Transverse colon (tissue), 4 donors: ENCODE measurements at regions not wholly inside any gene's neighbourhood (a gene's known extent, or its start where the extent isn't known, plus 50 kb on each side); places are given as distances from the start of the nearest gene placed in this dataset.

Source experiments
- DNase-seq: peaks from one replicate; pipeline ENCODE4 v3.0.0-alpha.2; 2019
- H3K27ac ChIP-seq, 4 donors: fragments of 200-600 bp; sonication (generic); 2 replicates each; pipeline ENCODE4 v1.5.1; 2016 to 2018; ENCODE audit warnings: inconsistent platforms in 4 of 4
- H3K27me3 ChIP-seq: fragments of 200-600 bp; sonication (generic); 2 replicates; pipeline ENCODE4 v1.5.1; 2017; ENCODE audit warnings: inconsistent platforms
- H3K36me3 ChIP-seq, 4 donors: fragments of 200-600 bp; sonication (generic); 2 replicates each; pipeline ENCODE4 v1.5.1; 2017 to 2019; ENCODE audit warnings: inconsistent platforms in 4 of 4
- H3K4me1 ChIP-seq, 4 donors: fragments of 200-600 bp; sonication (generic); 2 replicates each; pipeline ENCODE4 v1.5.1; 2017 to 2020; ENCODE audit warnings: inconsistent platforms in 4 of 4
- H3K4me3 ChIP-seq, 4 donors: fragments of 200-600 bp; sonication (generic); 1 replicate in 1 of 4; 2 replicates in 3 of 4; pipeline versions ENCODE4 v1.5.1 to v1.6.1; 2017 to 2019; ENCODE audit warnings: inconsistent platforms in 4 of 4
- H3K9me3 ChIP-seq, 2 donors: fragments of 200-600 bp; sonication (generic); 2 replicates each; pipeline ENCODE4 v1.5.1; 2017 to 2019; ENCODE audit warnings: inconsistent platforms in 2 of 2
- EP300 ChIP-seq: sonication (generic); formaldehyde crosslinking; IDR thresholded peaks from one replicate; pipeline ENCODE4 v1.6.1; 2017; ENCODE audit warnings: antibody characterized with exemption, low read depth
- POLR2A ChIP-seq: fragments of 450-650 bp; IDR thresholded peaks from one replicate; pipeline ENCODE4 v1.6.1; 2016; ENCODE audit warnings: antibody characterized with exemption, mild to moderate bottlenecking, moderate library complexity
- POLR2AphosphoS5 ChIP-seq, 3 donors: sonication (generic); formaldehyde crosslinking; IDR thresholded peaks; one replicate each; pipeline ENCODE4 v1.6.1; 2016; ENCODE audit warnings: antibody characterized with exemption in 3 of 3
- WGBS, 2 donors: methylation state at CpG; one replicate each; pipeline ENCODE4 v1.1.5; 2018; ENCODE audit warnings: low coverage in 1 of 2; 5-methylcytosine and 5-hydroxymethylcytosine counted together
- in situ Hi-C, 4 donors: fragments of 200-750 bp; cut with MboI; loops; one replicate each; pipeline versions ENCODE4 v1.15.0 to v1.15.1; 2017; ENCODE audit warnings: low sequenced_read_pairs in 3 of 4, low pct_ligation_motif_present in 1 of 4, low pct_unique_long_range_greater_than_20kb in 1 of 4
- intact Hi-C: fragments of 100-400 bp; cut with DNase I; formaldehyde crosslinking; loops from one replicate; pipeline ENCODE4 v1.15.1; 2023; ENCODE audit warnings: low total_unique reads
- TF ChIP-seq, protein P1 (sequence below), 5 experiments: fragments of 200-600 bp in 3 of 5; fragments of 450-650 bp in 2 of 5; sonication (generic) in 3 of 5; IDR thresholded peaks; 1 replicate in 2 of 5; 2 replicates in 3 of 5; pipeline ENCODE4 v1.5.1; 2016 to 2017; ENCODE audit warnings: antibody characterized with exemption in 5 of 5, inconsistent platforms in 3 of 5, mild to moderate bottlenecking in 2 of 5, moderate library complexity in 1 of 5

DNA sequence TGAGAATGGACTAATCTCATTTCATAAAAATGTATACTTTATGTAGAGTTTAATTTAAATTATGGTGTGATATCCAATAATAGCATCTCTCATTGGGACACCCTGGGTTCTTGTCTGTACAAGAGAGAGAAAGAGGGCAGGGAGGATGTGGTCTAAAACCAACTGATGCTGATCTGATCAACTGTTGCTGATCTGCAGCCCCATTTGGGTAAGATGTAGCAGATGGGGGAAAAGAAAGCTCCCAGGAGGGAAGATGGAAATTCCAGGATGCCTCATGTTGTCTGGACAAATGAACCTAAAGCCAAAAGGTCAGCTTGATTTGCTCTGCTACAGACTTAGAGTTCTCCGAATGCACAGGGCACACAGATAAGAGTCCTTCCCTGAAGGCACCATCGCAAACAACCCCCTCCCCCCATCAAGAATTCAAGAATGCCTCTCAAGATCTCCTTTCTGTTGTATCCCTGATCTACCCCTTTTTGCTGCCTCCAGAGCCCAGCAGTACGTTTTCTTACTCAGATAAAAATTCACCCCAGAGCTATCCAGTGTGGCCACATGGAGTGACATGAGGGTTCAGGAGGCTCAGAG is 171.4 kb upstream of the INHBA start:
- DNase-seq, result no peak
- H3K27ac ChIP-seq, result no peak overlapping the region
- intact Hi-C loops (no loop called here), in situ Hi-C loops (no loop called here)
- no peaks in the 10 kb centered on the region for H3K36me3 ChIP-seq
- no peaks in the 10 kb centered on the region for H3K4me1 ChIP-seq
- no peaks in the 10 kb centered on the region for H3K27me3 ChIP-seq
- no peak overlapping the region for H3K4me3 ChIP-seq
- TF ChIP-seq POLR2A, result no peak
- TF ChIP-seq, protein P1, sequence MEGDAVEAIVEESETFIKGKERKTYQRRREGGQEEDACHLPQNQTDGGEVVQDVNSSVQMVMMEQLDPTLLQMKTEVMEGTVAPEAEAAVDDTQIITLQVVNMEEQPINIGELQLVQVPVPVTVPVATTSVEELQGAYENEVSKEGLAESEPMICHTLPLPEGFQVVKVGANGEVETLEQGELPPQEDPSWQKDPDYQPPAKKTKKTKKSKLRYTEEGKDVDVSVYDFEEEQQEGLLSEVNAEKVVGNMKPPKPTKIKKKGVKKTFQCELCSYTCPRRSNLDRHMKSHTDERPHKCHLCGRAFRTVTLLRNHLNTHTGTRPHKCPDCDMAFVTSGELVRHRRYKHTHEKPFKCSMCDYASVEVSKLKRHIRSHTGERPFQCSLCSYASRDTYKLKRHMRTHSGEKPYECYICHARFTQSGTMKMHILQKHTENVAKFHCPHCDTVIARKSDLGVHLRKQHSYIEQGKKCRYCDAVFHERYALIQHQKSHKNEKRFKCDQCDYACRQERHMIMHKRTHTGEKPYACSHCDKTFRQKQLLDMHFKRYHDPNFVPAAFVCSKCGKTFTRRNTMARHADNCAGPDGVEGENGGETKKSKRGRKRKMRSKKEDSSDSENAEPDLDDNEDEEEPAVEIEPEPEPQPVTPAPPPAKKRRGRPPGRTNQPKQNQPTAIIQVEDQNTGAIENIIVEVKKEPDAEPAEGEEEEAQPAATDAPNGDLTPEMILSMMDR (IDR thresholded peaks at IDR 0.05), result no peak
- TF ChIP-seq POLR2AphosphoS5 (IDR thresholded peaks at IDR 0.05), result no peak
- TF ChIP-seq EP300, result no peak
- 80 to 86% methylated on average over 1 to 3 of the region's 3 CpGs for WGBS, 2 donors
- H3K9me3 ChIP-seq, result no peaks in the 10 kb centered on the region

DNA sequence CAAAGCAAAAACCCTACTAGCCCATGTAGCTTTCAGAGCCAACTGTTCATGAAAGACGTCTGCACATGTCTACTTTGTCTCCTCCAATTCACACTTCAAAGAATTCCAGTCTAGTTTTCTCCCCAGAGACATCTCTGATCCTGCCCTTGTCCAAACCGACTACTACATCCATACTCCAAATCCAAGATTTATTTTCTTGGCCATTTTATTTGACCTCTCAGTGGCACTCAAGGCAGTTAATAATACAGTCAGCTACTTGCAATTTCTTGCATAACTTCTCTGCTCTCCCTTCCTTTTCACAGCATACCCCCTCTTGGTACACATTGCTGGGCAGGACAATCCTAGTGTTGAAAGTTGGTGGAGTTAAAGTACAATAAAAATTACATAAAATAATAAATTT is 170.9 kb upstream of the INHBA start:
- H3K27ac ChIP-seq, result no peak overlapping the region
- WGBS, 2 donors, result 69 to 77% methylated on average over 2 of the region's 2 CpGs
- TF ChIP-seq POLR2A (no peak), POLR2AphosphoS5 (IDR thresholded peaks at IDR 0.05) (no peak), EP300 (no peak)
- TF ChIP-seq, protein P1 (IDR thresholded peaks at IDR 0.05), result no peak
- intact Hi-C loops (no loop called here), in situ Hi-C loops (no loop called here)
- no peaks in the 10 kb centered on the region for H3K36me3 ChIP-seq
- DNase-seq, result no peak
- no peaks in the 10 kb centered on the region for H3K27me3 ChIP-seq
- H3K4me1 ChIP-seq, result no peaks in the 10 kb centered on the region
- no peak overlapping the region for H3K4me3 ChIP-seq
- no peaks in the 10 kb centered on the region for H3K9me3 ChIP-seq

DNA sequence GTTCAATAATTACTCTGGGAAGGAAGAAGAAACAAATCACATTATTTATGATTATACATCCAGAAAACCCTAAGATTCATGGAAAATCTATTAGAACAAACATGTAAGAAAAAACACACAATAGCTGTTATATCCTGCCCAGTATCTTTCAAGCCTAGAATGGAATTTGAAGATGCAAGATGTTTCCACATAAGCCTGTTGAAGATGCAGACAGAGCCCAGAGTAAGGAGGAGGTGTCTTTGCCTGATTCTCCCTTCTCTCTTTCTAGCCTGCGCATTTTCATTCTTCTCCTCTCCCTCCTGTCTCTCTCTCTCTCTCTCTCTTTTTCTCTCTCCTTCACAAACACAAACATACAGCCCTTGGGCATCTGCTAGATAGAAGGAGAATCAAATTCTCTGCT is 170.1 kb upstream of the INHBA start:
- intact Hi-C loops (no loop called here), in situ Hi-C loops (no loop called here)
- Histone ChIP-seq H3K4me1 (no peaks in the 10 kb centered on the region), H3K36me3 (no peaks in the 10 kb centered on the region), H3K27ac (no peak overlapping the region), H3K4me3 (no peak overlapping the region), H3K9me3 (no peaks in the 10 kb centered on the region), H3K27me3 (no peaks in the 10 kb centered on the region)
- TF ChIP-seq POLR2A (no peak), EP300 (no peak), POLR2AphosphoS5 (IDR thresholded peaks at IDR 0.05) (no peak)
- TF ChIP-seq, protein P1 (IDR thresholded peaks at IDR 0.05), result no peak
- WGBS, 2 donors, result 85 to 100% methylated on average over 1 of the region's 1 CpG
- DNase-seq, result no peak

DNA sequence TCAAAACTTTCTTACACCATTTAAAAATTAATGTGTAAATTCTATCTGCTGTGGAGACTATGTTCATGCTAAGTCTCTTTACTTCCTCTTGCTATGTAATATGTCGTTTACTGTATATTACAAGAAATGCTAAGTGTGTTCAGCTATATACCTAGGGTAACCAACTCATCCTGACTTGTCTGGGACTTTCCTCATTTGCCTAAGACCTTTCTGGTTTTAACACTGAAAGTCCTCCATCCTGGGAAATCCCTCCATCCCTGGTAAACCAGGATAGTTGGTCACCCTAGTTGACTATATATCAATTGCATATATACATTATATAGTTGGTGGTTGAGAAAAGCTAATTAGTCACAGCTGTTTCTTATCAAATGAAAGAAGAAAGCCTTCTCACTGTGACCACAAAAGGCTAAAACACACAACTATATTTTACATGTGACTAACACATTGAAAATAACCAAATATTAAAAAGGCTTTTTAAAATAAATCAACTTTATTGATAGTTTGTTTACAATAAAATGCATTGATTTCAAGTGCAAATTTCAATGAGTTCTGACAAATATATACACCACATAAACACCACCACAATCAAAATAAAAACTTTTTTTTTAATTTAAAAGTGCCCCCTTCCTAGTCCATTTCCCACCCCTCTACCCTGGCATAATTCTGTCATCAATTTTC is 167.7 kb upstream of the INHBA start:
- TF ChIP-seq POLR2A, result no peak
- TF ChIP-seq POLR2AphosphoS5 (IDR thresholded peaks at IDR 0.05), result no peak
- no peak for TF ChIP-seq EP300
- TF ChIP-seq, protein P1 (IDR thresholded peaks at IDR 0.05), result no peak
- WGBS, 2 donors, result 69% methylated on average over 1 of the region's 1 CpG; no CpG with 5 or more reads in 1 of the 2 donors
- Histone ChIP-seq H3K4me1 (no peaks in the 10 kb centered on the region), H3K36me3 (no peaks in the 10 kb centered on the region), H3K27me3 (no peaks in the 10 kb centered on the region), H3K27ac (no peak overlapping the region), H3K4me3 (no peak overlapping the region), H3K9me3 (peaks cover 0 to 3% of the 10 kb centered on the region in 2 donors)
- DNase-seq, result no peak
- in situ Hi-C loops (no loop called here), intact Hi-C loops (no loop called here)
